ENCODE measurements at regions not wholly inside any gene's neighbourhood (a gene's known extent, or its start where the extent isn't known, plus 50 kb on each side); places are given as distances from the start of the nearest gene placed in this dataset.

GRCh38 chr2:111694700-111695101 lies 189.3 kb downstream of the ANAPC1 start:
- TF ChIP-seq CTCF (IDR thresholded peaks at IDR 0.05) (no peak), TCF7L2 (IDR thresholded peaks at IDR 0.05; ENCODE audit: low read depth, low read length) (no peak), POLR2AphosphoS5 (IDR thresholded peaks at IDR 0.05; ENCODE audit: low read depth, low read length) (no peak)
